GM18858 (cell line): ENCODE measurements at regions not wholly inside any gene's neighbourhood (a gene's known extent, or its start where the extent isn't known, plus 50 kb on each side); places are given as distances from the start of the nearest gene placed in this dataset.

Experiments
- ATAC-seq: cut with Tn5 transposase; IDR thresholded peaks from one replicate; pipeline ENCODE4 v1.9.1; 2021; ENCODE audit not compliant: unreplicated experiment

- ATAC-seq, result no peak
Observed at GRCh38 chr18:40523287-40523686, 1431.7 kb upstream of the PIK3C3 start.

GRCh38 chr18:40501026-40501425 is 1454.0 kb upstream of the PIK3C3 start:
- ATAC-seq, result no peak

GRCh38 chr18:40494603-40495002 is 1460.4 kb upstream of the PIK3C3 start:
- no peak for ATAC-seq

GRCh38 chr18:40493316-40493715 is 1461.7 kb upstream of the PIK3C3 start:
- ATAC-seq, result no peak

GRCh38 chr18:40489301-40489700 is 1465.7 kb upstream of the PIK3C3 start:
- ATAC-seq, result no peak

GRCh38 chr18:40485318-40485717 is 1469.7 kb upstream of the PIK3C3 start:
- no peak for ATAC-seq

- no peak for ATAC-seq
Observed at GRCh38 chr18:40473221-40474029, 1481.6 kb upstream of the PIK3C3 start.

GRCh38 chr18:40470723-40471122 is 1484.3 kb upstream of the PIK3C3 start:
- no peak for ATAC-seq

- ATAC-seq, result no peak
Observed at GRCh38 chr18:40469851-40470250, 1485.2 kb upstream of the PIK3C3 start.

- ATAC-seq, result no peak
Observed at GRCh38 chr18:40469316-40469715, 1485.7 kb upstream of the PIK3C3 start.

GRCh38 chr18:40464032-40464431 is 1491.0 kb upstream of the PIK3C3 start:
- no peak for ATAC-seq

GRCh38 chr18:40453903-40454302 is 1501.1 kb upstream of the PIK3C3 start:
- no peak for ATAC-seq

- ATAC-seq, result no peak
Observed at GRCh38 chr18:40452599-40452998, 1502.4 kb upstream of the PIK3C3 start.

- ATAC-seq, result no peak
Observed at GRCh38 chr18:40450751-40451150, 1504.3 kb upstream of the PIK3C3 start.

- no peak for ATAC-seq
Observed at GRCh38 chr18:40447820-40448219, 1507.2 kb upstream of the PIK3C3 start.

- no peak for ATAC-seq
Observed at GRCh38 chr18:40440088-40440487, 1514.9 kb upstream of the PIK3C3 start.

- no peak for ATAC-seq
Observed at GRCh38 chr18:40437517-40437916, 1517.5 kb upstream of the PIK3C3 start.

- ATAC-seq, result no peak
Observed at GRCh38 chr18:40431071-40431985, 1523.7 kb upstream of the PIK3C3 start.

GRCh38 chr18:40423291-40423690 is 1531.7 kb upstream of the PIK3C3 start:
- ATAC-seq, result no peak

- no peak for ATAC-seq
Observed at GRCh38 chr18:40420675-40421074, 1534.4 kb upstream of the PIK3C3 start.

- ATAC-seq, result no peak
Observed at GRCh38 chr18:40417501-40417900, 1537.5 kb upstream of the PIK3C3 start.

- no peak for ATAC-seq
Observed at GRCh38 chr18:40415821-40416220, 1539.2 kb upstream of the PIK3C3 start.
